ENCODE measurements at regions not wholly inside any gene's neighbourhood (a gene's known extent, or its start where the extent isn't known, plus 50 kb on each side); places are given as distances from the start of the nearest gene placed in this dataset.

DNA sequence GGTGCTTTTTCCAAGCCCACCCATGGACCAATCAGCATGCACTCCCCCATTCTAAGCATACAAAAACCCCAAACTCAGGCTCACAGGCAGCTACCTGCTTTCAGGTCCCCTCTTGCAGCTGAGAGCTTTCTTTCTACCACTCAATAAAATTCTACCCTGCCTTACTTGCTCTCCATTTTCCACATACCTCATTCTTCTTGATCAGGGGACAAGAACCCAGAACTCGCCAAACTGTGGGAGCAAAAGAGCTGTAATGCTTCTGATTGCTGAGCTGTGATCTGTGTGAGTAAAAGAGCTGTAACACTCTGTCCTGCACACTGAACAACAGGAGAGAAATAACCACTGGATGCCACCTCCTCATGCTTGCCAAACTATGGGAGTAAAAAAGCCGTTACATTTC is 972.1 kb downstream of the SLITRK5 start:
- TF ChIP-seq GATA2 (IDR thresholded peaks at IDR 0.05; ENCODE audit: low read depth, low read length), result no peak
- no peak for TF ChIP-seq GATA3 (IDR thresholded peaks at IDR 0.05; ENCODE audit: low read depth, low read length)

Data from SH-SY5Y (cell line).